Activated CD8-positive, alpha-beta T cell treated with anti-CD3 and anti-CD28 coated beads for 36 hours (primary cell): ENCODE measurements at regions not wholly inside any gene's neighbourhood (a gene's known extent, or its start where the extent isn't known, plus 50 kb on each side); places are given as distances from the start of the nearest gene placed in this dataset.

Experiments used
- ATAC-seq: fragments of 200-7000 bp; cut with Tn5 transposase; one replicate; pipeline ENCODE4 v1.10.0; 2021; ENCODE audit warnings: mild to moderate bottlenecking, moderate library complexity
- CTCF ChIA-PET: fragments of 350-600 bp; sonication (Branson Sonifier 250); formaldehyde crosslinking; loops from one replicate; lab custom pipeline; 2021; ENCODE audit warnings: antibody characterized with exemption; lab: Charles Lee
- POLR2A ChIA-PET: fragments of 350-600 bp; sonication (Branson Sonifier 250); formaldehyde crosslinking; loops from one replicate; lab custom pipeline; 2021; ENCODE audit warnings: antibody characterized with exemption; lab: Charles Lee
- DNase-seq: peaks from one replicate; pipeline ENCODE4 v3.0.0-alpha.2; 2020
- H3K27ac Mint-ChIP-seq: one replicate; pipeline ENCODE4 v1.8.0; 2021; ENCODE audit warnings: mild to moderate bottlenecking, mixed read lengths
- H3K27me3 Mint-ChIP-seq: one replicate; pipeline ENCODE4 v1.8.0; 2021; ENCODE audit warnings: mixed read lengths
- H3K36me3 Mint-ChIP-seq: one replicate; pipeline ENCODE4 v1.8.0; 2021; ENCODE audit warnings: low read depth, mixed read lengths
- H3K4me1 Mint-ChIP-seq: one replicate; pipeline ENCODE4 v1.8.0; 2021; ENCODE audit warnings: low read depth, mixed read lengths
- H3K4me3 Mint-ChIP-seq: one replicate; pipeline ENCODE4 v1.8.0; 2021; ENCODE audit warnings: mild to moderate bottlenecking, moderate library complexity, mixed read lengths
- H3K9me3 Mint-ChIP-seq: one replicate; pipeline ENCODE4 v1.8.0; 2021; ENCODE audit warnings: mixed read lengths
- CTCF ChIP-seq: fragments of 200-600 bp; IDR thresholded peaks from one replicate; pipeline ENCODE4 v1.8.0; 2022; ENCODE audit warnings: antibody characterized with exemption, mild to moderate bottlenecking
- intact Hi-C: fragments of 100-400 bp; cut with micrococcal nuclease; formaldehyde crosslinking; loops from one replicate; pipeline ENCODE4 v1.10.0; 2022

GRCh38 chr6:15854826-15855710 lies 192.2 kb upstream of the DTNBP1 start:
- no peak overlapping the region for H3K4me3 Mint-ChIP-seq
- TF ChIP-seq CTCF = no peak
- DNase-seq (no peak), ATAC-seq (no peak)
- peaks cover 1% of the 10 kb centered on the region for H3K27me3 Mint-ChIP-seq
- ChIA-PET CTCF (interaction anchor here (1.4 to 1.7 kb wide), 2 partner anchors 11 to 164 kb away, joined by 3 to 6 read pairs; no protein-coding TSS in a partner anchor), POLR2A (interaction anchor here (0.7 kb wide), 1 partner anchor 11 kb away, joined by 4 read pairs; no protein-coding TSS in a partner anchor)
- H3K9me3 Mint-ChIP-seq = no peaks in the 10 kb centered on the region
- intact Hi-C loops = no loop called here
- no peak overlapping the region for H3K27ac Mint-ChIP-seq
- H3K4me1 Mint-ChIP-seq = no peaks in the 10 kb centered on the region
- H3K36me3 Mint-ChIP-seq = no peaks in the 10 kb centered on the region

- DNase-seq = no peak
- Mint-ChIP-seq H3K27ac (no peak overlapping the region), H3K36me3 (no peaks in the 10 kb centered on the region), H3K27me3 (peaks cover 3% of the 10 kb centered on the region), H3K9me3 (no peaks in the 10 kb centered on the region), H3K4me1 (no peaks in the 10 kb centered on the region), H3K4me3 (no peak overlapping the region)
- ChIA-PET CTCF (interaction anchor here (1.4 to 1.7 kb wide), 2 partner anchors 10 to 163 kb away, joined by 3 to 6 read pairs; no protein-coding TSS in a partner anchor), POLR2A (interaction anchor here (0.7 kb wide), 1 partner anchor 11 kb away, joined by 4 read pairs; no protein-coding TSS in a partner anchor)
- intact Hi-C loops = no loop called here
- no peak for TF ChIP-seq CTCF
- ATAC-seq = no peak
Measured at GRCh38 chr6:15854378-15854777, 191.6 kb upstream of the DTNBP1 start.

- Mint-ChIP-seq H3K36me3 (no peaks in the 10 kb centered on the region), H3K4me3 (no peak overlapping the region), H3K4me1 (no peaks in the 10 kb centered on the region), H3K27ac (no peak overlapping the region), H3K27me3 (peaks cover 3% of the 10 kb centered on the region), H3K9me3 (no peaks in the 10 kb centered on the region)
- no peak for DNase-seq
- peak; percentile 25 for TF ChIP-seq CTCF
- intact Hi-C loops = no loop called here
- POLR2A ChIA-PET = no interaction called here
- no peak for ATAC-seq
- CTCF ChIA-PET = interaction anchor here (0.8 kb wide), 1 partner anchor 9 kb away, joined by 3 read pairs; no protein-coding TSS in a partner anchor
Measured at GRCh38 chr6:15853259-15853658, 190.4 kb upstream of the DTNBP1 start.

- H3K36me3 Mint-ChIP-seq = no peaks in the 10 kb centered on the region
- H3K4me3 Mint-ChIP-seq = no peak overlapping the region
- peaks cover 3% of the 10 kb centered on the region for H3K27me3 Mint-ChIP-seq
- ATAC-seq = no peak
- intact Hi-C loops = no loop called here
- no peaks in the 10 kb centered on the region for H3K4me1 Mint-ChIP-seq
- DNase-seq = no peak
- ChIA-PET CTCF (interaction anchor here (1.2 kb wide), 1 partner anchor 161 kb away, joined by 5 read pairs; no protein-coding TSS in a partner anchor), POLR2A (no interaction called here)
- no peak overlapping the region for H3K27ac Mint-ChIP-seq
- no peak for TF ChIP-seq CTCF
- no peaks in the 10 kb centered on the region for H3K9me3 Mint-ChIP-seq
Measured at GRCh38 chr6:15852289-15852688, 189.5 kb upstream of the DTNBP1 start.

GRCh38 chr6:15849395-15849794 lies 186.6 kb upstream of the DTNBP1 start:
- Mint-ChIP-seq H3K9me3 (no peaks in the 10 kb centered on the region), H3K27ac (no peak overlapping the region), H3K4me3 (no peak overlapping the region), H3K27me3 (peaks cover 3% of the 10 kb centered on the region), H3K36me3 (no peaks in the 10 kb centered on the region), H3K4me1 (no peaks in the 10 kb centered on the region)
- no peak for TF ChIP-seq CTCF
- intact Hi-C loops = no loop called here
- DNase-seq (no peak), ATAC-seq (no peak)
- ChIA-PET CTCF (no interaction called here), POLR2A (interaction anchor here (1.1 kb wide), 1 partner anchor 71 kb away, joined by 3 read pairs; no protein-coding TSS in a partner anchor)
